Fibroblast of the aortic adventitia (primary cell): ENCODE measurements at regions not wholly inside any gene's neighbourhood (a gene's known extent, or its start where the extent isn't known, plus 50 kb on each side); places are given as distances from the start of the nearest gene placed in this dataset.

Experiments
- DNase-seq: peaks from one replicate; pipeline ENCODE4 v3.0.0-alpha.2; 2010; ENCODE audit warnings: low read depth
- H3K4me3 ChIP-seq: 2 replicates; pipeline ENCODE4 v1.5.1; 2011; ENCODE audit warnings: low read depth, mild to moderate bottlenecking, control low read depth, low read length, moderate library complexity
- TF ChIP-seq, protein P1 (sequence below): IDR thresholded peaks from 2 replicates; pipeline ENCODE4 v1.5.1; 2011; ENCODE audit warnings: mild to moderate bottlenecking, low read length, control low read depth, inconsistent platforms; ENCODE audit not compliant: insufficient read depth

DNA sequence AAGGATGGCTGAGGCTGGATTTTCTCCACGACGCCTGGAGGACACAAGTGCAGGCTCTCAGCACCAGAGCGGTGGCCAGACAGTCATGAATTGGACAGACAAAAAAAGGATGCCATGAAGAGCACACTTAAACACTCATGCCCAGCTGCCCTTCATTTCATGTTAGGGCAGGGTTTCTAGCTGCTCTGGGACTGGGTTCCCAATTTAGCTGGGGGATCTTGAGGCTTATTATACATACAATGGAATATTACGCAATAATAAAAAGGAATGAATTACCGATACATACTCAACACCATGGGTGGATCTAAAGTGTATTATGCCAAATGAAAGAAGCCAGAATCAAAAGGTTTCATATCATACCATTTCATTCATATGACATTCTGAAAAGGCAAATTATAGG is 512.1 kb upstream of the LRRC4C start:
- no peak overlapping the region for H3K4me3 ChIP-seq
- DNase-seq = no peak
- TF ChIP-seq, protein P1, sequence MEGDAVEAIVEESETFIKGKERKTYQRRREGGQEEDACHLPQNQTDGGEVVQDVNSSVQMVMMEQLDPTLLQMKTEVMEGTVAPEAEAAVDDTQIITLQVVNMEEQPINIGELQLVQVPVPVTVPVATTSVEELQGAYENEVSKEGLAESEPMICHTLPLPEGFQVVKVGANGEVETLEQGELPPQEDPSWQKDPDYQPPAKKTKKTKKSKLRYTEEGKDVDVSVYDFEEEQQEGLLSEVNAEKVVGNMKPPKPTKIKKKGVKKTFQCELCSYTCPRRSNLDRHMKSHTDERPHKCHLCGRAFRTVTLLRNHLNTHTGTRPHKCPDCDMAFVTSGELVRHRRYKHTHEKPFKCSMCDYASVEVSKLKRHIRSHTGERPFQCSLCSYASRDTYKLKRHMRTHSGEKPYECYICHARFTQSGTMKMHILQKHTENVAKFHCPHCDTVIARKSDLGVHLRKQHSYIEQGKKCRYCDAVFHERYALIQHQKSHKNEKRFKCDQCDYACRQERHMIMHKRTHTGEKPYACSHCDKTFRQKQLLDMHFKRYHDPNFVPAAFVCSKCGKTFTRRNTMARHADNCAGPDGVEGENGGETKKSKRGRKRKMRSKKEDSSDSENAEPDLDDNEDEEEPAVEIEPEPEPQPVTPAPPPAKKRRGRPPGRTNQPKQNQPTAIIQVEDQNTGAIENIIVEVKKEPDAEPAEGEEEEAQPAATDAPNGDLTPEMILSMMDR = no peak

DNA sequence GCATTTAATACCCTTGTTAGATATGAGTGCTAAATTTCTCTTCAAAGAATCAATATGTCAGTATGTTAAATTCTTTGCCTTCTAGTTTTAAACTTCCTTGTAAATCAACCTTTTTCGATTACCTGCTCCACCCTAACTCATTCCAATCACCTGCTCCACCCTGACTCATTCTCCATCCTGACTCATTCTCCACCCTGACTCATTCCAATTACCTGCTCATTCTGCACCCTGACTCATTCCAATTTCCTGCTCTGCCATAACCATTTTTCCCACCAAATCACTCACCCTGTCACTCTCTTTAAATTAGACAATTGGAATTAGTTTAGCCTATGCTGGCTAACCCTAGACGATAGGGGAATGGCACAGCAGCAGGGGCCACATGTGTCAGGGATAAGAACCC is 519.5 kb upstream of the LRRC4C start:
- TF ChIP-seq, protein P1 = no peak
- no peak overlapping the region for H3K4me3 ChIP-seq
- no peak for DNase-seq

DNA sequence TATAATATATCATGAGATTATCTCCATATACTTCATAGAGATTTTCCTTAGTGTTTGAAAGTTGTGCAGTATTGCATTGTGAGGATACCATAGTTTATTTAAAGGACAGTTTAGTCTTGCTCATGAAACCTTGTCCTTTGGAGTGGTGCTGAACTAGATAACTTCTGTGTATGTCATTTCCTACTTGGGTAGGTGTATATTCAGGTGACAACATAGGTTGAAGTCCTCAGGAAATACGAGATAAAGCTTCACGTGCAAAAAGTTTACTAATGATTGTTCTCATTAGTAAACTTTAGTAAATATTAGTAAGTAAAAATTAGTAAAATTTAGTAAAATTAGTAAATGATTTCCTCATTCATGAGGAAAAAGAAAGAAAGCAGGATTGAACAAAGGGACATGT is 521.3 kb upstream of the LRRC4C start:
- DNase-seq = no peak
- H3K4me3 ChIP-seq = no peak overlapping the region

DNA sequence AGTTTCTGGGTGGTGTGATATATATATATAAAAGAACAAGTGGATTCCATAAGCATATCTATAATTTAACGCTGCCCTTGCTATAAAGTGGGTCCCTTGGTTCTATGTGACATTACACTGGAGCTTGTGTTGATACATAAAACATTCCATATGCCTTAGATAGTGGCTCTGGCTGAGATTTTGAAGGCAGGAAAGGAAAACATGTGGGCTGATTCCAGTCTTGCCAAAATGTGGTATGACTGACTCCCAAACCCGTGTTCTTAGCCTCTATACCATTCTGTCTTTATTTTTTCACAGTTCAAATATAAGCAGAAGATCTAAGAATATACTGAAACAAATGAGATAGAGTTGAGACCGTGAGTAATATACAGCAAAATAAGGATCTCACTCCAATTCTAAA is 522.8 kb upstream of the LRRC4C start:
- DNase-seq = no peak

More for the DNA sequence above, 521.3 kb upstream of the LRRC4C start:
- TF ChIP-seq, protein P1 = no peak

DNA sequence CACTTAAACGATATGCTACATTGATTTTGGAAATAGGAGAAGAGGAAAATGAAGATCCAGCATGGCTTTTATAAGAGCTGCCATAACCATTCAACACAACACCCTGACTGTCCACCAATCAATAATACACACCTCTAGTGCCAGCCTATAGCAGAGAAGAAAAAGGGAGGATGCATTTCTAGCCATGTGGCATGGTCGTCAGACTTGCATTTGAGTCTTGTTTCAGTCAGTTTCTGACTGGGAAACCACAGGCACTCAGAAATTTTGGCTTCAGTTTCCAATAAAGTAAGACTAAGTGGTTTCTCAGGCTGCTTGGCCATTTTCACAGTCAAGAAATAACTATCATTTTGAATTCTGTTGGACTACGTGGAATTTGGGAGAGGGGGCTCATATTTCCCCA is 523.5 kb upstream of the LRRC4C start:
- TF ChIP-seq, protein P1 = no peak
- DNase-seq = no peak
- H3K4me3 ChIP-seq = no peak overlapping the region

More for the DNA sequence above, 522.8 kb upstream of the LRRC4C start:
- H3K4me3 ChIP-seq = no peak overlapping the region
- TF ChIP-seq, protein P1 = no peak

DNA sequence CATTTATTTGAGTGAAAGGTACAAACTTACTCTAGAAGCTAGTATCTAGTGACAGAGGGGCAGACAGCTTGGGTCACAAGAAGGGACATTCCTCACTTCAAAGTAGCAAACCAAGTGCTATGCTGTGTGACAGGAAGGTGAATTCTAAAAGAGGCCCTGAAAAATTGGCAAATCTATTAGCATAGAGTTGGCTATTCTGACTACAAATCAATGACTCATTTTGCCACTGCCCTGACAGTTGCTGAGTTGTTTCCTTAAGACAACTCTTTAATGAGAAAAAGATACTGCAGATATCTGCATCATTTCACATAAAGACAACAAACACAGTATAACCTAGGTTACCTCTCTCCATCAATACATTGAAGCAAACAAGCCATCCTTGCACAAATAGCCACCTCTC is 524.0 kb upstream of the LRRC4C start:
- TF ChIP-seq, protein P1 = no peak
- DNase-seq = no peak
- no peak overlapping the region for H3K4me3 ChIP-seq

DNA sequence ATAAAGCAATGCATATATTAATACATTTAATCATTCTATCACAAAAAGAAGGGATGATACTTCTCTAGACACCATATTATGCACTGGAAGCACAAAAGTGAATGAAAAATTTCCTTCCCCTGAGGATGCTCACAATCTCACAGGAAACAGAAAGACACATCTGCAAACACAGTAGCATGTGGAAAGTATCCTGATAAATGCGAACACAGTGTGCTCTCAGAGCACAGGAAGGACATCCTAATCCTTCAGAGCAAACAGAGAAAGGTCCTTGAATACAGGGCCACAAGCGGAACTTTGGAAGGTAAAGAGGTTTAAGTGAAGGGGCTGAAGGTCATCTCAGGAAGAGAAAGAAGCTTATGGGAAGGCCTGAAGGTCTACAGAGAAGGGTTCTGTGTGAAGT is 524.6 kb upstream of the LRRC4C start:
- TF ChIP-seq, protein P1 = no peak
- H3K4me3 ChIP-seq = no peak overlapping the region
- DNase-seq = no peak
